GM06990 (cell line): ENCODE measurements at regions not wholly inside any gene's neighbourhood (a gene's known extent, or its start where the extent isn't known, plus 50 kb on each side); places are given as distances from the start of the nearest gene placed in this dataset.
"Not testable (repeated sequence)": the region's sequence is repeated elsewhere in the genome, so short reads cannot be mapped to it uniquely, and the experiment has no call there.

Experiments used
- DNase-seq: peaks from one replicate; pipeline ENCODE4 v3.0.0-alpha.2; 2011; ENCODE audit not compliant: insufficient read length; ENCODE audit errors: extremely low read depth
- H3K27me3 ChIP-seq: replicated peaks from 2 replicates; pipeline ENCODE4 v1.6.0; 2011; ENCODE audit warnings: low read length; ENCODE audit not compliant: control insufficient read depth, insufficient read depth
- H3K36me3 ChIP-seq: 2 replicates; pipeline ENCODE4 v1.5.1; 2011; ENCODE audit warnings: low read length; ENCODE audit not compliant: control insufficient read depth, insufficient read depth
- H3K4me3 ChIP-seq: replicated peaks from 2 replicates; pipeline ENCODE4 v1.5.1; 2011; ENCODE audit warnings: low read depth, mild to moderate bottlenecking, control low read depth, low read length
- TF ChIP-seq, protein P1 (sequence below): IDR thresholded peaks from 2 replicates; pipeline ENCODE4 v1.5.1; 2011; ENCODE audit warnings: low read length, control low read depth, mild to moderate bottlenecking, inconsistent platforms; ENCODE audit not compliant: insufficient read depth, poor library complexity, severe bottlenecking

DNA sequence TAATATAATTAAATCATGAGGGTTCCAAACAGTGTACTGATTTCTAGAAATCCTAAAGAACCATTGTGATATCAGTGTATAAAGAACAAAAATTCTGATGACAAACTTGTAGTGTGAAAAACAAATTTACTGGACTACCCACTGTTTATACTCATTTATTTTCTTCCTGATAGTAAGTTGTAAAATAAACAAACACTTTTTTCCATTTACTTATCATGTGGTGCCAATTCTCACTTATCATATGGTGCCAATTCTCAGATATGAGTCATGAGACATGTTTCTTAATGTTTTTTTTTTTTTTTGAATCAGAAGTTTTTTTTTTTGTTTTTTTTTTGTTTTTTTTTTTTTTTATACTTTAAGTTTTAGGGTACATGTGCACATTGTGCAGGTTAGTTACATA is 137.7 kb downstream of the LEPR start:
- no peak overlapping the region for H3K4me3 ChIP-seq
- TF ChIP-seq, protein P1, sequence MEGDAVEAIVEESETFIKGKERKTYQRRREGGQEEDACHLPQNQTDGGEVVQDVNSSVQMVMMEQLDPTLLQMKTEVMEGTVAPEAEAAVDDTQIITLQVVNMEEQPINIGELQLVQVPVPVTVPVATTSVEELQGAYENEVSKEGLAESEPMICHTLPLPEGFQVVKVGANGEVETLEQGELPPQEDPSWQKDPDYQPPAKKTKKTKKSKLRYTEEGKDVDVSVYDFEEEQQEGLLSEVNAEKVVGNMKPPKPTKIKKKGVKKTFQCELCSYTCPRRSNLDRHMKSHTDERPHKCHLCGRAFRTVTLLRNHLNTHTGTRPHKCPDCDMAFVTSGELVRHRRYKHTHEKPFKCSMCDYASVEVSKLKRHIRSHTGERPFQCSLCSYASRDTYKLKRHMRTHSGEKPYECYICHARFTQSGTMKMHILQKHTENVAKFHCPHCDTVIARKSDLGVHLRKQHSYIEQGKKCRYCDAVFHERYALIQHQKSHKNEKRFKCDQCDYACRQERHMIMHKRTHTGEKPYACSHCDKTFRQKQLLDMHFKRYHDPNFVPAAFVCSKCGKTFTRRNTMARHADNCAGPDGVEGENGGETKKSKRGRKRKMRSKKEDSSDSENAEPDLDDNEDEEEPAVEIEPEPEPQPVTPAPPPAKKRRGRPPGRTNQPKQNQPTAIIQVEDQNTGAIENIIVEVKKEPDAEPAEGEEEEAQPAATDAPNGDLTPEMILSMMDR, result no peak
- no peaks in the 10 kb centered on the region for H3K27me3 ChIP-seq
- no peak for DNase-seq
- no peaks in the 10 kb centered on the region for H3K36me3 ChIP-seq

DNA sequence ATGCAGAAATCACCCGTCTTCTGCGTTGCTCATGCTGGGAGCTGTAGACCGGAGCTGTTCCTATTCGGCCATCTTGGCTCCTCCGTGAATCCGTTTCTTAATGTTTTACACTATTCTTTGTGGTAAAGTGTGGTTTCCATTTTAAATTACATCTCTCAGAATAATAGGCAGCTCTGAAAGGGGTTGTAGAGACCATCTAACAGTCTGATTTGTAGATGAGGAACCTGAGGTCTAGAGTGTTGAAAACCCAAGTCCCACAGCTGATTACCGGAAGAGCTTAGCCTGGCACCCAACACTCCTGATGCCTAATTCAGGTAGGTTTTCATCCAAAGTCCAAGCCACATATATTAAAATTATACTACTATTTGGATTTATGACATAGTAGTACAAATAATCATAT is 144.0 kb downstream of the LEPR start:
- no peaks in the 10 kb centered on the region for H3K36me3 ChIP-seq
- no peak for DNase-seq
- no peaks in the 10 kb centered on the region for H3K27me3 ChIP-seq
- TF ChIP-seq, protein P1, result no peak
- H3K4me3 ChIP-seq, result no peak overlapping the region

DNA sequence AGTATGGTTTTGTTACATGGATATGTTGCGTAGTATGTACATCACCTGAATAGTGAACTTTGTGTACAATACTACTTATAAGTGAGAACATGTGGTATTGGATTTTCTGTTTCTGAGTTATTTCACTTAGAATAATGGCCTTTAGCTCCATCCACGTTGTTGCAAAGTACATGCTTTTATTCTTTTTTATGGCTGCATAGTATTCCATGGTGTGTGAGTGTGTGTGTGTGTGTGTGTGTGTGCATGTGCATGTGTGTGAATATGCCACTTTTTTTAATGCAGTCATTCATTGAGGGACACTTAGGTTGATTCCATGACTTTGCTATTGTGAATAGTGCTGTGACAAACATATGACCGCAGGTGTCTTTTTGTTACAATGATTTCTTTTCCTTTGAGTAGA is 147.8 kb downstream of the LEPR start:
- TF ChIP-seq, protein P1, result no peak
- Histone ChIP-seq H3K4me3 (no peak overlapping the region), H3K36me3 (no peaks in the 10 kb centered on the region), H3K27me3 (no peaks in the 10 kb centered on the region)
- DNase-seq, result no peak

DNA sequence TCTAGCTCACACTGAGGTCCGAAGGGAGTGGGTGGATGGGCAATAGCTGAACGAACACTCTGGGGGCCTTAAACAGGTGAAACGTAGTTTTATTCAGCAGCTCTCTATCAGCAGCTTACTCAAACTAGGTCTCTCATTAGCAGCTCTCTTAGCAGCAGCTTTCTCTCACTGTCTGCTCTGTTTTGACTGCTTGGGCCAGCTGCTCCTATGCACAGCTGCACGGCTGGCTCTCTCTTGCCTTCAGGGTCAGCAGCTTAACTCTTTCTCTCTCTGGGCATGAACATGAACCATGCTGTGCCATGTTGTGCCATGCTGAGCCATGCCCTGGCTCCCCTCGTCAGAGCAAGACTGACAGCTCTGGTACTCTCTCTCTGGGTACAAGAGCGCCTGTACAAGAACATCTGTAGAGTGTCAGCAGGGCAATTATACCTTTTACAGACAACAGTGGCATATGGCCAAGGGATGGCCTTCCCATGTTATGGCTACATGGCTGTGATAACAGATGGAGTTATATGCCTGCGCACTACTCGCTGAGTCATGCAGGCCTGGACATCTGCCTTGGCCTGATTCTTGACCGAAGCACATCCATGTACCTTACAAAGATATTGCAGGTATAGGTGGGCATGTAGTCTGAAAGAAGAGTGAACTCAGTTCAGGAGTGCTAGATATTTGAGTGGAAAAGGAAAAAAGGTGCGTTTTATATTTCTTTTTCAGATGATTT is 152.4 kb downstream of the LEPR start:
- H3K27me3 ChIP-seq, result no peaks in the 10 kb centered on the region
- H3K36me3 ChIP-seq, result no peaks in the 10 kb centered on the region
- DNase-seq, result no peak
- TF ChIP-seq, protein P1, result no peak
- no peak overlapping the region for H3K4me3 ChIP-seq

DNA sequence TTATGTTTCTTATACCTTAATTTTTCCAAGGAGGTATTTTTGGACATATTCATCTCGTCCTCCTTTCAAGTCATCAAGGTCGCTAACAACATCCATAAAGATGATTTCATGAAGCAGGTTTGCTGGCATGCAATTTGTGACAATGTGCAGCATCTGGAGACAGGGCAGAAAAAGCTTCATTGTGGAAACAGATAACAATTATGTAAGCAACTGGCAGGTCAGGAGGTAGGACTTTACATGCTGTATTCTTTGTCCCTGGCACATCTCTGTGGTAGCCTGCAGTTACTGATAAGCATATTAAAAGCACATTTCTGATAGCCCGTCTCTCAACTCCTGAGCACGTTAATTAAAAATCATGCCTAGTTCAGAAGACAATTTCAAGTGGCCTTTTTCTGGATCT is 156.8 kb downstream of the LEPR start:
- Histone ChIP-seq H3K36me3 (no peaks in the 10 kb centered on the region), H3K27me3 (no peaks in the 10 kb centered on the region), H3K4me3 (no peak overlapping the region)
- no peak for DNase-seq
- TF ChIP-seq, protein P1, result no peak

DNA sequence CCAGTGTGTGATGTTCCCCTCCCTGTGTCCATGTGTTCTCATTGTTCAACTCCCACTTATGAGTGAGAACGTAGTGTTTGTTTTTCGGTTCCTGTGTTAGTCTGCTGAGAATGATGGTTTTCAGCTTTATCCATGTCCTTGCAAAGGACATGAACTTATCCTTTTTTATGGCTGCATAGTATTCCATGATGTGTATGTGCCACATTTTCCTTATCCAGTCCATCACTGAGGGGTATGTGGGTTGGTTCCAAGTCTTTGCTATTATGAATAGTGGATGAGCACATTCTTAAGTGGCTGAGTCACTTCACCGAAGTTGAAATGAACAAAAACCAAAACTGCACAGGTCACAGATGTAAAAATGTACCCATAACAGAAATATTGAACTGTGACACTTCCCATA is 157.5 kb downstream of the LEPR start:
- DNase-seq, H3K4me3 ChIP-seq, H3K27me3 ChIP-seq, H3K36me3 ChIP-seq: not testable (repeated sequence)
